Chondrocyte (in vitro differentiated cells): ENCODE measurements at regions not wholly inside any gene's neighbourhood (a gene's known extent, or its start where the extent isn't known, plus 50 kb on each side); places are given as distances from the start of the nearest gene placed in this dataset.

Source experiments
- DNase-seq: peaks from one replicate; pipeline ENCODE4 v3.0.0; 2021; ENCODE audit warnings: mixed read lengths, low spot score
- H3K27ac Mint-ChIP-seq: one replicate; pipeline ENCODE4 v1.8.0; 2021; ENCODE audit warnings: mild to moderate bottlenecking, moderate library complexity, mixed read lengths; ENCODE audit not compliant: unreplicated experiment
- H3K27me3 Mint-ChIP-seq: 2 replicates; pipeline ENCODE4 v1.8.0; 2021; ENCODE audit warnings: low read depth, mixed read lengths
- H3K36me3 Mint-ChIP-seq: 2 replicates; pipeline ENCODE4 v1.8.0; 2021; ENCODE audit warnings: low read depth, mixed read lengths
- H3K4me1 Mint-ChIP-seq: 2 replicates; pipeline ENCODE4 v1.8.0; 2021; ENCODE audit warnings: low read depth, mild to moderate bottlenecking, mixed read lengths
- H3K4me3 Mint-ChIP-seq: one replicate; pipeline ENCODE4 v1.8.0; 2021; ENCODE audit warnings: mild to moderate bottlenecking, moderate library complexity, mixed read lengths; ENCODE audit not compliant: unreplicated experiment
- H3K9me3 Mint-ChIP-seq: 2 replicates; pipeline ENCODE4 v1.8.0; 2021; ENCODE audit warnings: low read depth, mixed read lengths
- TF ChIP-seq, protein P1 (sequence below): fragments of 200-600 bp; sonication (generic); IDR thresholded peaks from 2 replicates; pipeline ENCODE4 v1.5.0; 2021; ENCODE audit warnings: antibody characterized with exemption, mild to moderate bottlenecking, moderate library complexity

GRCh38 chr16:79360267-79360666 is 240.3 kb downstream of the MAF start:
- Mint-ChIP-seq H3K27me3 (peaks cover 12% of the 10 kb centered on the region), H3K36me3 (no peaks in the 10 kb centered on the region), H3K9me3 (peaks cover 3% of the 10 kb centered on the region), H3K4me1 (no peaks in the 10 kb centered on the region), H3K27ac (no peak overlapping the region), H3K4me3 (no peak overlapping the region)
- DNase-seq = no peak
- TF ChIP-seq, protein P1, sequence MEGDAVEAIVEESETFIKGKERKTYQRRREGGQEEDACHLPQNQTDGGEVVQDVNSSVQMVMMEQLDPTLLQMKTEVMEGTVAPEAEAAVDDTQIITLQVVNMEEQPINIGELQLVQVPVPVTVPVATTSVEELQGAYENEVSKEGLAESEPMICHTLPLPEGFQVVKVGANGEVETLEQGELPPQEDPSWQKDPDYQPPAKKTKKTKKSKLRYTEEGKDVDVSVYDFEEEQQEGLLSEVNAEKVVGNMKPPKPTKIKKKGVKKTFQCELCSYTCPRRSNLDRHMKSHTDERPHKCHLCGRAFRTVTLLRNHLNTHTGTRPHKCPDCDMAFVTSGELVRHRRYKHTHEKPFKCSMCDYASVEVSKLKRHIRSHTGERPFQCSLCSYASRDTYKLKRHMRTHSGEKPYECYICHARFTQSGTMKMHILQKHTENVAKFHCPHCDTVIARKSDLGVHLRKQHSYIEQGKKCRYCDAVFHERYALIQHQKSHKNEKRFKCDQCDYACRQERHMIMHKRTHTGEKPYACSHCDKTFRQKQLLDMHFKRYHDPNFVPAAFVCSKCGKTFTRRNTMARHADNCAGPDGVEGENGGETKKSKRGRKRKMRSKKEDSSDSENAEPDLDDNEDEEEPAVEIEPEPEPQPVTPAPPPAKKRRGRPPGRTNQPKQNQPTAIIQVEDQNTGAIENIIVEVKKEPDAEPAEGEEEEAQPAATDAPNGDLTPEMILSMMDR = no peak

DNA sequence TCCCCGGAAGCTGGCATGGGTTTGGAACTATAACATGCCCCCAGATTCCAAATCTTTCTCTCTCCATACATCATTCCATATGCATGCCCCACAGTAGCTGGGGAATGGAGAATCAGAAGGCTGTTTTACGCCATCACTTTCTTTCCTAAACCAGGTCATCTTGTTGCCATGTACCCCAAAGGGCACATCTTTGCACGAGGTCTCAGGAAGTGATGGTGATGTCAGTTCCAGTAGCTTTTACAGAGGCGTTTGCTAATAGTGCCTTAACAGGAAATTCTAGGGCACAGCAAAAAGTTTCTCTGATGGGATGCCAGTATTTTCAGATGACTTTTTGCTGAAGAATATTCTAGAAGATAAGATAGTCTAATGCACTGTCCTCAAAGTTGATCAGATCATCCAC is 241.5 kb downstream of the MAF start:
- Mint-ChIP-seq H3K4me1 (no peaks in the 10 kb centered on the region), H3K36me3 (no peaks in the 10 kb centered on the region), H3K27ac (no peak overlapping the region), H3K27me3 (peaks cover 10% of the 10 kb centered on the region), H3K4me3 (no peak overlapping the region), H3K9me3 (peaks cover 3% of the 10 kb centered on the region)
- TF ChIP-seq, protein P1 = no peak
- DNase-seq = no peak

GRCh38 chr16:79358188-79358587 is 242.3 kb downstream of the MAF start:
- Mint-ChIP-seq H3K9me3 (peaks cover 3% of the 10 kb centered on the region), H3K27ac (no peak overlapping the region), H3K27me3 (peaks cover 2% of the 10 kb centered on the region), H3K36me3 (no peaks in the 10 kb centered on the region), H3K4me1 (no peaks in the 10 kb centered on the region), H3K4me3 (no peak overlapping the region)
- TF ChIP-seq, protein P1 = no peak
- no peak for DNase-seq

DNA sequence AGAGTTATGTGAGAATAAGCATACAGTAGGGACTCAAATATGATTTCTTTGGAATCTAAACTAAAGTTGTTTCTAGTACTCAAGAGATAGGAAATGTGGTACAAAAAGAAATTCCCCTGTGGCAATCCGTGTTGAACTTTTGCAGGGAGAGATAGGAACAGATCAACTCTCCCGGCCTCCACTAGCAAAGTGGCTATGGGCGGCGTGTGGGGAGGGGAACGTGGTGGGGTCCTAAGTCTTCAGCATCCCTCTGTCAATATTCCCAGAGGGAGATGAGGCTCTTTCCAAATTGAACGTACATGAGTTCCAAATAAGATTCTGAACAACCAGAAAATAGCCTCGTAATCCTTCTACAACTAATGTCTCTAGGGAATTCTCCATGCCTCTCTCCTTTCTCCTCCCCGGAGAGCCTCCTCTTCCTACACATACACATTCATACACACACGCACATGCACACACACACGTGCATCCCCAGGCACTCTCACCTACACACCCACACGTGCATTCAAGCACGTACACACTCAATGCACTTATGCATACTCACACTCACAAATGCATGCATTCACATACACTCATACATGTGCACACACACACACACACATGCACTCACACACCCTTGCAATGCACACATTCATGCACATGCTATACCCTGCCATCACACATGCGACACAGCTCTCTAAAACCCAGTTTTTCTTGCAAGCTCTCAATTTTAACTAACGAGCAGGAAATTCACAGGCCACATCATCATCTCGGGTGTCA is 244.8 kb downstream of the MAF start:
- TF ChIP-seq, protein P1 = no peak
- H3K4me1 Mint-ChIP-seq = no peaks in the 10 kb centered on the region
- H3K36me3 Mint-ChIP-seq = no peaks in the 10 kb centered on the region
- no peak overlapping the region for H3K27ac Mint-ChIP-seq
- peaks cover under 1% of the 10 kb centered on the region for H3K9me3 Mint-ChIP-seq
- H3K4me3 Mint-ChIP-seq = no peak overlapping the region
- no peaks in the 10 kb centered on the region for H3K27me3 Mint-ChIP-seq
- DNase-seq = no peak

GRCh38 chr16:79351927-79352326 is 248.6 kb downstream of the MAF start:
- Mint-ChIP-seq H3K27me3 (peaks cover 9% of the 10 kb centered on the region), H3K4me1 (no peaks in the 10 kb centered on the region), H3K4me3 (no peak overlapping the region), H3K36me3 (no peaks in the 10 kb centered on the region), H3K9me3 (no peaks in the 10 kb centered on the region), H3K27ac (no peak overlapping the region)
- no peak for DNase-seq
- TF ChIP-seq, protein P1 = no peak
